WTC11 (cell line): ENCODE measurements at regions not wholly inside any gene's neighbourhood (a gene's known extent, or its start where the extent isn't known, plus 50 kb on each side); places are given as distances from the start of the nearest gene placed in this dataset.

Source experiments
- ATAC-seq: fragments of 200-7000 bp; cut with Tn5 transposase; 2 replicates; pipeline ENCODE4 v1.10.0; 2021; ENCODE audit warnings: mild to moderate bottlenecking, moderate library complexity
- CTCF ChIA-PET: fragments of 300-600 bp; sonication (Branson Sonifier 250); formaldehyde crosslinking; loops from one replicate; lab custom pipeline; 2021; ENCODE audit warnings: antibody characterized with exemption; lab: Charles Lee
- POLR2A ChIA-PET: fragments of 350-600 bp; sonication (Branson Sonifier 250); formaldehyde crosslinking; loops from one replicate; lab custom pipeline; 2021; ENCODE audit warnings: antibody characterized with exemption; lab: Charles Lee
- DNase-seq: peaks from one replicate; pipeline ENCODE4 v3.0.0; 2021; ENCODE audit warnings: low spot score
- H3K27ac Mint-ChIP-seq: 2 replicates; pipeline ENCODE4 v1.8.0; 2021; ENCODE audit warnings: mixed read lengths
- H3K27me3 Mint-ChIP-seq: 2 replicates; pipeline ENCODE4 v1.8.0; 2021; ENCODE audit warnings: low read depth, mild to moderate bottlenecking, moderate library complexity, mixed read lengths
- H3K36me3 Mint-ChIP-seq: 2 replicates; pipeline ENCODE4 v1.8.0; 2021; ENCODE audit warnings: mixed read lengths
- H3K4me1 Mint-ChIP-seq: 2 replicates; pipeline ENCODE4 v1.8.0; 2022; ENCODE audit warnings: mixed read lengths
- H3K4me3 Mint-ChIP-seq: 2 replicates; pipeline ENCODE4 v1.8.0; 2021; ENCODE audit warnings: mild to moderate bottlenecking, moderate library complexity, mixed read lengths
- H3K9me3 Mint-ChIP-seq: 2 replicates; pipeline ENCODE4 v1.8.0; 2021; ENCODE audit warnings: mixed read lengths
- AFF4 ChIP-seq: sonication (generic); formaldehyde crosslinking; IDR thresholded peaks from 2 replicates; pipeline ENCODE4 v1.8.1; 2023; ENCODE audit warnings: mild to moderate bottlenecking, missing genetic modification reagents, borderline replicate concordance
- AR ChIP-seq: fragments of 250-450 bp; sonication (Bioruptor Pico); IDR thresholded peaks from 2 replicates; pipeline ENCODE4 v1.9.0; 2021; ENCODE audit warnings: mild to moderate bottlenecking
- ESRRA ChIP-seq: sonication (generic); formaldehyde crosslinking; IDR thresholded peaks from 2 replicates; pipeline ENCODE4 v1.8.1; 2022; ENCODE audit warnings: mild to moderate bottlenecking, missing genetic modification reagents, borderline replicate concordance
- HMGA2 ChIP-seq: fragments of 250-450 bp; sonication (Bioruptor Pico); IDR thresholded peaks from 2 replicates; pipeline ENCODE4 v1.4.0; 2021; ENCODE audit warnings: mild to moderate bottlenecking, moderate library complexity
- HMGXB4 ChIP-seq: sonication (generic); formaldehyde crosslinking; IDR thresholded peaks from 2 replicates; pipeline ENCODE4 v1.8.1; 2023; ENCODE audit warnings: mild to moderate bottlenecking, moderate library complexity, missing genetic modification reagents
- NFYB ChIP-seq: sonication (generic); formaldehyde crosslinking; conservative IDR thresholded peaks from 2 replicates; pipeline ENCODE4 v1.8.0; 2022; ENCODE audit warnings: low read depth, missing genetic modification reagents
- OVOL2 ChIP-seq: fragments of 250-450 bp; sonication (Bioruptor Pico); IDR thresholded peaks from 2 replicates; pipeline ENCODE4 v1.9.0; 2021; ENCODE audit warnings: mild to moderate bottlenecking, borderline replicate concordance
- USF2 ChIP-seq: sonication (generic); formaldehyde crosslinking; IDR thresholded peaks from 2 replicates; pipeline ENCODE4 v1.8.1; 2023; ENCODE audit warnings: mild to moderate bottlenecking, missing genetic modification reagents, moderate library complexity
- ZNF219 ChIP-seq: sonication (generic); formaldehyde crosslinking; IDR thresholded peaks from 2 replicates; pipeline ENCODE4 v1.8.0; 2023; ENCODE audit warnings: missing genetic modification reagents, mild to moderate bottlenecking, borderline replicate concordance
- ZNF423 ChIP-seq: fragments of 250-450 bp; sonication (Bioruptor Pico); IDR thresholded peaks from 2 replicates; pipeline ENCODE4 v2.1.2; 2022; ENCODE audit warnings: mild to moderate bottlenecking, moderate library complexity

- TF ChIP-seq ESRRA (no peak), OVOL2 (no peak), HMGXB4 (CRISPR knock-in tag) (no peak), USF2 (CRISPR knock-in tag) (no peak), ZNF219 (no peak), AFF4 (CRISPR knock-in tag) (0 out of 2 replicates have a peak, but pooled peaks have one; percentile 55)
- TF ChIP-seq, all 79 proteins: peak for 5
These were observed 99.4 kb upstream of the PKDCC start (continued) for GRCh38 chr2:41948397-41948763.

GRCh38 chr2:41949091-41949882, 98.5 kb upstream of the PKDCC start:
- ATAC-seq (no peak), DNase-seq (no peak)
- Mint-ChIP-seq H3K27ac (peak overlapping the region; percentile 74), H3K9me3 (peaks cover 3% of the 10 kb centered on the region; the same call in 1 of the 2 replicates), H3K27me3 (peaks cover 16% of the 10 kb centered on the region), H3K4me1 (peaks cover 51% of the 10 kb centered on the region), H3K4me3 (peak overlapping the region; percentile 9; the same call in 1 of the 2 replicates), H3K36me3 (no peaks in the 10 kb centered on the region; the same call in 1 of the 2 replicates)
- TF ChIP-seq AR (CRISPR knock-in tag) (no peak), ZNF423 (peak; percentile 85)
- ChIA-PET POLR2A (interaction anchor here (0.5 to 2.5 kb wide), 5 partner anchors 10 to 103 kb away, joined by 3 to 22 read pairs (median 9); partner anchors contain the start of gene PKDCC), CTCF (interaction anchor here (0.6 to 2.4 kb wide), 7 partner anchors 12 to 234 kb away, joined by 3 to 32 read pairs (median 5); no protein-coding TSS in a partner anchor)

- Mint-ChIP-seq H3K36me3 (no peaks in the 10 kb centered on the region; the same call in 1 of the 2 replicates), H3K4me3 (no peak overlapping the region), H3K27me3 (peaks cover 16% of the 10 kb centered on the region), H3K4me1 (peaks cover 55% of the 10 kb centered on the region), H3K9me3 (peaks cover 3% of the 10 kb centered on the region; the same call in 1 of the 2 replicates), H3K27ac (peak overlapping the region; percentile 74; the same call in 1 of the 2 replicates)
- peak; percentile 95 for TF ChIP-seq HMGA2
- TF ChIP-seq ESRRA = no peak
- no peak for TF ChIP-seq NFYB
- CTCF ChIA-PET = interaction anchor here (0.6 to 1.2 kb wide), 3 partner anchors 78 to 235 kb away, joined by 3 to 5 read pairs (median 4); no protein-coding TSS in a partner anchor
- no peak for DNase-seq
- no peak for ATAC-seq
- POLR2A ChIA-PET = no interaction called here
These were observed 97.7 kb upstream of the PKDCC start for GRCh38 chr2:41949883-41950665.
